Hypothalamus (tissue), 51 donors: ENCODE measurements at regions not wholly inside any gene's neighbourhood (a gene's known extent, or its start where the extent isn't known, plus 50 kb on each side); places are given as distances from the start of the nearest gene placed in this dataset.

Experiments used
- DNase-seq, 51 donors: peaks; one replicate each; lab custom pipeline; 2025; lab: John Stamatoyannopoulos, UW

DNA sequence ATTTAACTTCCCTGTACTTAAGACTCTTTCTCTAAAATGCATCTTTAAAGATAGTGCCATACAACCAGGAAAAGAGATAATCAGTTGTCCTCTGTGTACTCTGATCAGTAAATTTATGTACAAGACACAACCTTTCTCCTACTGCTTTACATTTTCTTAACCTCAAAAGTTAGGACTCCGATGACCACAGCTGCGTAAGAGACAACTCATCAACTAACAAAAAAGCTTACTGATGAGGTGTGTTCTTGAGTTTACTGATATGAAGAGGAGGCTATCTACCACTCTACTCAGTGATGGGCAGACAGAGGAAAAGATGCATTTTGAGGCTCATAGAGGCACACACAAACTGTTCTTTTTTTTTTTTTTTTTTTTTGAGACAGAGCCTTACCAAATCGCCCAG lies 71.4 kb upstream of the HIF1A start:
- no peak for DNase-seq

DNA sequence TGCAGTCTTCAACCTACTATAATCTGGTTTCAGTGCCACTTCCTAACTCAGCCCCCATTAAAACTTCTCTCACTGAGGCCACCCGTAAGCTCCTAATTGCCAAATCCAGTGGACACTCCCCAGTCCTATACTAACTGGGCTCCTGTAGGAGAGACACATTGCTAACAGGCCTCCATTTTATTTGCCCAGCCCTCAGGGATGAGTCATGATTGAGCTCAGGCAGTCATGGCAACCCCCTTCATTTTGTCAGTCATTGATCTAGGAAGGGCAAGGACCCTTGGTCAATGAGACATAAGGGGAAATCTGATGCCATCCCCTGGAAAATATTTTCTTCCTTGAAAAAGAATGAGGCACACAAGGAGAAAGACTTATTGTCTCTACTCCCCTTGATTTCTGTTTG lies 70.1 kb upstream of the HIF1A start:
- no peak for DNase-seq

DNA sequence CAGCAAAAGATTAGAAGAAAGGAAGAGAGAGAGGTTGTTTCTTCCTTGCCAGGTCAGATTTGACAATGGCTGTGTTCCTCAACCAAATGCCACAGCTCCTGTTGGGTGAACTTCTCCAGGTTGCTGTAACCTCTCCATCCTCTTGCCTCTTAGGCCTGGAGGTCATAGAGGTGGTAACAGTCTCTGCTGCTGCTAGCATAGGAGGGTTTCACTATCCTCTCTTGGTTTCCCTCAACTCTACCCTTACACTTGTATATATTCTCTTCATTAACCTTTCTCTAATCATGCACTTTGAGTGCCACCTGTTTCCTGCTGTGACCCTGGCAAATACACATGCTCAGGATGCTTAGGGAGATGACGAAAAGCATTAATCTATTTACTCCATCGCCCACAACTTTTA lies 67.7 kb upstream of the HIF1A start:
- no peak for DNase-seq

DNA sequence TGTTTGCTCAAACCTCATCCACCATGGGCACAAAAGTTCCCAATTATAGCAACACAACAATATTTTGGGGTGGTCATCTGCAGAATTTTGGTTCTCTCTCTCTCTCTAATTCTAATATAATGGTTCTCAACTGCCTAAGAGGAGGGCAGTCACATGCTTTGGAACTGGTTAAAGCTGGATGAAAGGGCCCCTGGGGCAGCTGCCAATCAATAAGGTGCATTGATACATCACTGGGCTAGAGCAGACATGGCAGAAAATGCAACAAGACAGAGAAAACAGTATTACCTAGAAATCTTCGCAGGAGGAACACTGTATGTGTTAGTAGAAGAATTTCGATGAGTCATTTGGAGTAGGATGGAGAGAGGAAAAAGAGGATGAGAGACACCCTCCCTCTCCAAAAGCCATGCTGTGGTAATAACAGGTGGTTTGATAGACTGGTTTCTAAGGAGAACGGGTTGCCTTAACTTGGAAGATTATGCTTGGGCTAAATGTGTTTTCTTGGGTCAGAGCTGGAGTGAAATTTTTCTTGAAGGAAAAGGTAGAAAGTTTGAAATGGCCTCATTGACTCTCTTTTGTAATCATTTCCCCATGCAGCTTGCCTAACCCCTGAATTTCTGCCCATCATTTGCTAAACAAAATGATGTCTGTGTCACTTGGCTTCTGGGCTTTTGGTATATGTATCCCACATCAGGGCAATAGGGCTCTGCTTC lies 67.1 kb upstream of the HIF1A start:
- DNase-seq = no peak

DNA sequence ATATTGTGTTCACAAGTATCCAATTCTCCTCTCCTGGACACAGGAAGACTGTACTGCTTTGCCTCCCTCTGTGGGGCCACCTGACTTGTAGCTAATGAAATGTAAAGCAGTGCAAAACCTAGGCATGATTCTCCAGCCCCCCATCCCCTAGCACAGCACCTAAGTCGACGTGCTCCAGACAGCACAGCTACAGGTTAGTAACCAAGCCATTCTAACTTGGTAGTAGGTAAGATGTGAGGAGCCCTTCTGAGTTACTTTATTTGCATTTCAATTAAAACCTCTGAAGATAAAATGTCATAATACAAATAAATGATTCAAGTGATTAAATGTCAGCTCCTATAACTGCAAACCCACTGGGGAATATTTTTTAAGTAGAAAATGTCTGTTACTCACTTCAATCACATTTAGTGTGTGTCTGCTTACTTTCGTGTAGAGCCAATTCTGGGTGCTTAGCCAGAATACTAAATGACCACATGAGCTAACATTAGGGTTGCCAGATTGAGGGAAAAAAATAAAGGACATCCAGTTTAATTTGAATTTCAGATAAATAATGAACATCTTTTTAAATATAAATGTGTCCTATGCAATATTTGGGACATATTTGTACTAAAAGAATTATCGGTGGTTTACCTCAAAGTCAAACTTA lies 64.8 kb upstream of the HIF1A start:
- no peak for DNase-seq

DNA sequence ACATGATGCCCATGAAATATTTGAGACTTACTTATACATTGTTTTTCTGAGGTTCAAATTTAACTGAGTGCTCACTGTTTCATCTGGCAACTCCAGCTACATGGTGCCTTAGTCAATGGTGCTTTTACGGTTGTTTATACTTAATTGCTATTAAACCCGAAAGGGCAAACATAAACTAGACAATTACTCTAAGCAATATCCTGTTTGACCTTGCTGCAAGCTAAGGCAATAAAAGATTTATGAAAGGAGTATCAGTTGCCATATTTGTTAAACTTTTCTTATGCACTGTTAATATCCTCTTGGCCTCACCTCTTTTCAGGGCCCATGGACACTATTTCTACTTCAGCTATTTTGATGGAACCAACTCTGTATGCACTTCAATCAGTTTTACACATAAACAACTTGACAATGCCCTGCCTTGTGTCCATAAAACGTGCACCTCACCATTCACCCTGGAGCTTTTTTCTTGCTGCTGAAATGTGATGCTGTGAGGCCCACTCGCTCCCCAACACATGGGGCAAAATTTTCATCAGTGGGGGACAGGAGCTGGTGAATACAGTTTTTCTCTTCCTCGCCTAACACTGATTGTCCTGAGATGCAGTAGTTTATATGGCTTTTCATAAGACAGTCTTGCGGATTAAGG lies 64.1 kb upstream of the HIF1A start:
- no peak for DNase-seq

DNA sequence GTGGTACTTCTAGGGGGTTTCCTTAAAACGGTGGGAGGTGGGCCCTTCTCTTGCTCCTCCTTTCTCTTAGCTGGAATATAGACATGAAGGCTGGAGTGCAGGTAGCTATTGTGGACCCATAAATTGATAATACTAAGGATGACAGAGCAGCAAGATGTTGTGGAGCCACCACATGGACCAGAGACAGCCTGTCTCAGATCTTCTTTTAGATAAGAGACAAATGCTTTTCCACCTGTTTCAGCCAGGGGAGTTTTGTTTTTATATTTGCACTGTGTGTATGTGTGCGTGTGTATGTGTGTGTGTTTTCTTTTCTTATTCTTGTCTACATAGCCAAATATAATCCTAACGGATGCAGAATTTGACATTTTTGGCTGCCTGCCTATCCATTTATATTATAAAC lies 62.9 kb upstream of the HIF1A start:
- DNase-seq = no peak

DNA sequence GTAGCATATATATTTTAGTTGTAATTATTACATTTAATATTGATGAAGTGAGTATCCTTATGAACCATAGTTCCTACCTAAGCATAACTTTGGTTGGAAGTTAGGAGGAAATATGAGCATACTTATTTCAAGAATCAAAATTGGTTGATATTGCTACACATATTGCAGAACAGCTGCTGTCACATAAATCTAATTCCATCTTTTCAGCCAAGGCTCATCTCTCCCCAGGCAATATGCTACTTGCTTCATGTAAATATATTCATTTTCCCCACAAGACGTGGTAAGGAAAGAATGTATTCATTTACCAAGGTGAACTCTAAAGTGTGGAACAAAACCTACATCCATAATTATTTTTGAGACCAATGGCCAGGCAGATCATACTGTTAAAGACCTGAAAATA lies 62.5 kb upstream of the HIF1A start:
- DNase-seq = no peak

DNA sequence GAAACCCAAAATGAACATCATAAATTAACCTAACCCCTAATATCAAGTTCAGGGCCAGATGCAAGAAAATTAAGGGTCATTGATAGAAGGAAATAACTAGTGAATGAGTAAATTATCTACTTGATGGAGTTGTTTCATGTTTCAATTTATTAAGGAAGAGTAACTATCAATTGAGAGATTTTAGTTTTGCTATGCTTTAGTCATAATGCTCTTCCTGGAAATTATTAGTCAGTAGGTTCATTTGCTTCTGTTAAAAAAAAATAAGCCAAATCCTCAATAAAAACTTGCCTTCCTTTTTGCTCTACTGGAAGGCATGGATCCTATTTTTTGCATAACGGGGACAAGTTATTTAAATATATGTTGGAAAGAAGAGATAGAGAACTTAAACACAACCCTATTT lies 59.0 kb upstream of the HIF1A start:
- DNase-seq = no peak

DNA sequence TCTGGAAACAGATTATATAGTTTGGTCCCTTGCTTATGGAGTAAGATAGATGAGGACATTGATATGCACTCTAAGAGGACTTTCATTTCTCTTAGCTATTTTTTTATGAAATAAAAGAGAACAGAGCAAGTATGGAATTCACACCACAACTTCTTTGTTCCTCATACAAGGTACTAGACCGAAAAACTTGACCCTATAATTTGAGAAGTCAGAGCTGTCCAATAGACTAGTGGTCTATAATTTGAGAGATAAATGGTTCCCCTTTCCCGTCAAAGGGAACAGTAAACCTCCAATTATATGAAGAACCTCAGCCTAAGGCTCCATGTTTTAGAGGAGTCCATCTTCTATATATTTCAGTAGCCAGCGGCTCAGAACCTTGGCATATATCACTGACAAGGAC lies 58.5 kb upstream of the HIF1A start:
- no peak for DNase-seq

DNA sequence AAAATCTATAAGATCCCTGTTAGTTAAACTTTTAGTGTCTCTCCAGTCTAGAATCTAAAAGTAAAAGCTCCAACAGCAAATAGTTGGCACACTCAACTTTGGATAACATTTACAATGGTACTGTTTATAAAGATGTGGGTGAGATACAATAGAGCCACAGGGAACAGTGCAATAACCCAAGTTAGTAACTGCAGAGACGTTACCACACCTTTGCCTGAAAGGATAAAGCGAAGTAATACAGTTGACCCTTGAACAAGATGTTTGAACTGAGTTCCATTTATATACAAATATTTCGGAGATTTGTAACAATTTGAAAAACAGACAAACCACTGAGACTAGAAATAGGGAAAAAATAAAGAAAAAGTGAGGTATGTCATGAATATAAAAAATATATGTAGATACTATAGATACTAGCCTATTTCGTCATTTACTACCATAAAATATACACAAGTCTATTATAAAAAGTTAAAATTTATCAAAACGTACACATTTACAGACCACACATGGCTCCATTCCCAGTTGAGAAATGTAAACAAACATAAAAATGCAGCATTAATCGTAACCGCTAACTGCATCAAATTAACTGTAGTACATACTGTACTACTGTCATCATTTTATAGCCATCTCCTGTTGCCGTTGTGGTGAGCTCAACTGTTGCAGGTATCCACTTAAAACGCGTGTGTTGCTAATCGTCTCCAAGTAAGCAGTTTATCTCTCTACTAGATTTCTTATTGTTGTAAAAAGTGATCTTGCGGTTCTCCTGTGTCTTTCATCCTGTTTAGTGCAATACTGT lies 56.5 kb upstream of the HIF1A start:
- DNase-seq = no peak

DNA sequence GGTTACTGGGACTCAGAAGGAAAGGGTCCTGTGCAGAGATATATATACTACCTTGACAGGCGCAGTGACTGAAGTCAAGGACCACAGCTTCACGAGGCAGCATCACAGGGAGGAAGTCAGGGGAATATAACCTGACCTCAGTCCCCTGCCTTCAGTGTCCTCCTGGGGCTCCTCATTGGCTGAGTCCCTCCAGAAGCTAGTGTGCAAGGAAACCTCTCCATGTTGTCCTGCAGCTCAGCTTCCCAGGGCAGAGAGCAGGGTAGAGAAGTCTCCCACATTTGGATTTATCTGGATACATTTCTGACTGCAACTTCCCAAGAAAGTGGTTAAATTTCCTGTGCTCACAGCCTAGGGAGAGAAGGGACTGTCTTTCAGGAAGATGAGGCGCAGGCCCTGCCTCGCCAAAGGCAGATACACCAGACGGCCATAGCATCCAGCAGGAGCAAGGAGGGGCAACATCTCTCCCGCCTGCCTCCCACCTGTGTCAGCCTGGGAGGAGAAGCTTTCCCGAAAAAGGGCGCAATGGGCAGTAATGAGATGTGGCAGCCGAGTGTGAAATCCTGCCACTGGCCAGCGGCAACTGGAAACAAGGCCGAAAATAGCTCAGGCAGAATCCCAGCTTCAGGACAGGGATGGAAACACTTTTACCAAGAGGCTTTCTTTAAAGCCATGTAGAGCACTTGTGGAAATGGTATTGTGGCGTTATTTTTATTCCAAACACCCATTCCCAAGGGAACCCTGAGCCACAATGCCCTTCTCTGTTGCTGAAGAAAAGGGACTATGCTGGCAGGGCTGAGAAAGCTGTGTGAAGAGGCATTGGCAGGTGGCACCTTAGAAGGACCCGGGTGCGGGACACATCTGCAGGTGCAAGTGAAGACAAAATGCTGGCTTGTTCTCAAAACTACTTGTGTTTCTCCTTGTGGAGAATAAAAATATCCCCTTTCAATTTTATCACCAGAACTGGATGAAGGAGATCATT lies 54.9 kb upstream of the HIF1A start:
- peak in 12 of 51 donors; percentile 4 to 46 (median 20) for DNase-seq

DNA sequence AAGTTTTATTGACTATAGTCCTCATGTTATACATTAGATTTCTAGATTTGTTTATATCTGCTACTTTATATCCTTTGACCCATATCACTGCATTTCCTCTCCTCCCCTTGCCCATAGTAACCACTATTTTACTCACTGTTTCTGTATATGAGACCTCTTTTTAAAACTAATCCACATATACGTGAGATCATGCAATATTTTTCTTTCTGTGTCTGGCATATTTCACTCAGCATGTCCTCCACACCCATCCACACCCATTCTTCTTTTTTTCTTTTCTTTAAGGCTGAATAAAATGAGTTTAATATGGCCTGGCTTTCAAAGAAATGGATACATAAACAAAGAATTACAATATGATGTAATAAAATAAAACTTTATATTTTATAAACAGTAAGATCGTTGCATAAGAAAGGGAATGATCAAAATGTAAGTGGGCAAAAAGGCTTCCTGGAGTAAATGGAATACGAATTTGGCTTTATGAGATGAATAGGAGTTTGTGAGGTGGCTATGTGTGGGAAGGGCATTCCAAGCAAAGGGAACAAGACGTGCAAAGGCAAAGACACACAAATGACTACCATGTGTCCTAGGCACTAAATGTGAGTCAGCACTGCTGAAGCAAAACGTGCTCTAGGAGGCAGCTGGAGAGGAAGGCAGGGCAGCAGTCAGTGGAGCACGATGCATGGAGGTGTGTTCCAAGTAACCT lies 53.2 kb upstream of the HIF1A start:
- no peak for DNase-seq

DNA sequence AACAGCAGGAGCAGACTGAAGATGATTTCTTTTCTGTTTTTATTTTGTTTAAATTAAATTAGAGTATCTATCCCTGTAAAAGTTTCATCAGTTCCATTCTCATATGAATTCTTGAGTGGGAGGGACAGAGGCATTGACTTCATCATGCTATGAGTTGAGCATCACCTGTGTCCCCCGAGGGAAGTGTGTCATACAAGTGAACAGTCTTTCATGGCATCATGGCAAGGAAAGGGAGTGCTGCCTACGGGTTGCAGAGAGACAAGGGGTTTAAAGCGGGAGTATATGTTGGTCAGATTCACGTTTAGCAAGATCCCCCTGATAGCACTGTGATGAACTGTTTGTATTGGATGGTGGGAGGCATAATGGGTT lies 52.7 kb upstream of the HIF1A start:
- DNase-seq = no peak

DNA sequence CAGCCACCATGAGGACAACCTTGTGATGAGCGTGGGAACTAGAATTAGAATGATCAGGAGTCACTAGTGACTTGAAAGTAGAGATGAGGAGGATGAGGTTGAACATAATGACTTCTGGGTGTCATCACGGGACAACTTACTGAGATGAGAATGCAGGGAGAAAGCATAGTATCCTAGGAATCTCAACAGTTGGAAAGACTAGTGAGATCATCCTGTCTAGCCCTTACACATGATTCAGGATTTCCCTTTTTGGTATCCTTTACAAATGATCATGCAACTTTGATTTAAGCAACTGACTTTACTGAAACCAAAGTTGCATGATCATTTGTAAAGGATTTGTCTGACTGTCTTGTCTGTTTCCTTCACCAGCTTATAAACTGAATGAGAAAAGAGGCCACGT lies 51.8 kb upstream of the HIF1A start:
- DNase-seq = no peak

DNA sequence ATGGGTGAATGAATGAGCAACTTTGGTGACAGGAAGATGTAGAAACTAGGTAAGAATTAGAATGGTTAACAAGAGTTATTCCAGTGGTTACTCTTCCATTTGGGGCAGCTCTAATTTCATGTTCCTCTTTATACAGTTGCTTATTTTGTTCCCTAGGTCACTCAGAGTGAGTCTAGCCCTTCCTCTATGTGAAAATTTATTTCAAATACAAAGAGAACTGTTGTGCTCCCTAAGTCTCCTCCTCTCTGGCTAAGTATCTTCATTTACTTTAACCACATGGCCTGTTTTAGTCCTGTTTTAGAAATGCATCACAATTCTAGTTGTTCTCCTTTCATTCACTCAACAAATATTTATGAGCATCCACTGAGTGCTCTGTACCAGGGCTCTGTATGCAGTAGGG lies 51.1 kb upstream of the HIF1A start:
- no peak for DNase-seq

DNA sequence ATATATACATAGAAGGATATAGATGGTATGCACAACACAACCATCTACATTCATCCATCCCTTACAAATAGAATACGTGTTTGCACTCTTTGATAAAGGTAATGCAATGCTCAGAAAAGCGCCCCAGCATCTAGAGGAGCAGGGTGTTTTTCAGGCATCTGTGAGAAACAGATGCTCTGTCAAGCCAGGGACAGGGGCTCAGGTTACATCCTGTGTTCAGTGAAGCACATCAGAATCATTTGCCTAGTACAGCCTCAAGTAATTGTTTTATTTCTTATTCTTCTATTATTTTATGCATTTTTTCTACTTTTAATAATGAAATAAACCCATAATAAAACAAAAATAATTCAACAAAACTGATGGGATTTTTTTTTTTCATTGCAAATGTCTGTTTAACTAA lies 50.5 kb upstream of the HIF1A start:
- no peak for DNase-seq

DNA sequence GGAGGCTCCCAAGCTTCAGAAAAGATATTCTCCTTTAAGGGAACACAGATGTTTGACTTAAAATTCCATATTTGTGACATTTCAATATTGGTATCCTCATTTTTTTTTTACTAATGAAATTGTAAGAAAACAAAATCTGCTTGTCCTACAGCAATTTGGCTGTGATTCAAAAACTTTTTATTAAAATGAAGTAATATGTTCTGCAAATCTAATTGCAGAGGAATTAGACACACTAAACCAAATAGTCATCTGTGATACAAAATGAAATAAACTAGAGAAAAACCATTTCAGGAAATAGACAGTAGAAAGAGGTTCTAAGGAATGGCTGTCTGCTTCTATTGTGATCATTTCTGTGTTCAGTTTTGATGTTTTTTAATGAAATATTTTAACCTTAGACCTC lies 50.1 kb upstream of the HIF1A start:
- DNase-seq = no peak
